Brain microvascular endothelial cell (primary cell): ENCODE measurements at regions not wholly inside any gene's neighbourhood (a gene's known extent, or its start where the extent isn't known, plus 50 kb on each side); places are given as distances from the start of the nearest gene placed in this dataset.

ENCODE experiments used
- DNase-seq: peaks from one replicate; pipeline ENCODE4 v3.0.0-alpha.2; 2020
- H3K27ac ChIP-seq: fragments of 250-450 bp; sonication (Bioruptor Pico); 2 replicates; pipeline ENCODE4 v1.5.1; 2020; ENCODE audit warnings: mild to moderate bottlenecking, moderate library complexity
- H3K27me3 ChIP-seq: fragments of 250-450 bp; sonication (Bioruptor Pico); replicated peaks from 2 replicates; pipeline ENCODE4 v1.5.1; 2020; ENCODE audit warnings: mild to moderate bottlenecking
- H3K36me3 ChIP-seq: fragments of 250-450 bp; sonication (Bioruptor Pico); replicated peaks from 2 replicates; pipeline ENCODE4 v1.5.1; 2020; ENCODE audit warnings: mild to moderate bottlenecking
- H3K4me3 ChIP-seq: 2 replicates; pipeline ENCODE4 v1.5.1; 2011; ENCODE audit warnings: low read depth, mild to moderate bottlenecking, control low read depth, low read length, moderate library complexity
- CTCF ChIP-seq: IDR thresholded peaks from 2 replicates; pipeline ENCODE4 v1.5.1; 2011; ENCODE audit warnings: low read depth, mild to moderate bottlenecking, moderate library complexity, low read length, control low read depth, inconsistent platforms; ENCODE audit errors: missing control alignments
- in situ Hi-C: cut with HindIII; loops from 2 replicates; pipeline ENCODE4 v1.10.0; 2017; ENCODE audit warnings: low sequenced_read_pairs, low pct_ligation_motif_present

- in situ Hi-C loops: no loop called here
- Histone ChIP-seq H3K4me3 (no peak overlapping the region), H3K27me3 (no peaks in the 10 kb centered on the region), H3K36me3 (no peaks in the 10 kb centered on the region), H3K27ac (no peak overlapping the region)
- TF ChIP-seq CTCF: no peak
- DNase-seq: no peak
Measured at GRCh38 chr6:15842727-15843117, 179.9 kb upstream of the DTNBP1 start.

DNA sequence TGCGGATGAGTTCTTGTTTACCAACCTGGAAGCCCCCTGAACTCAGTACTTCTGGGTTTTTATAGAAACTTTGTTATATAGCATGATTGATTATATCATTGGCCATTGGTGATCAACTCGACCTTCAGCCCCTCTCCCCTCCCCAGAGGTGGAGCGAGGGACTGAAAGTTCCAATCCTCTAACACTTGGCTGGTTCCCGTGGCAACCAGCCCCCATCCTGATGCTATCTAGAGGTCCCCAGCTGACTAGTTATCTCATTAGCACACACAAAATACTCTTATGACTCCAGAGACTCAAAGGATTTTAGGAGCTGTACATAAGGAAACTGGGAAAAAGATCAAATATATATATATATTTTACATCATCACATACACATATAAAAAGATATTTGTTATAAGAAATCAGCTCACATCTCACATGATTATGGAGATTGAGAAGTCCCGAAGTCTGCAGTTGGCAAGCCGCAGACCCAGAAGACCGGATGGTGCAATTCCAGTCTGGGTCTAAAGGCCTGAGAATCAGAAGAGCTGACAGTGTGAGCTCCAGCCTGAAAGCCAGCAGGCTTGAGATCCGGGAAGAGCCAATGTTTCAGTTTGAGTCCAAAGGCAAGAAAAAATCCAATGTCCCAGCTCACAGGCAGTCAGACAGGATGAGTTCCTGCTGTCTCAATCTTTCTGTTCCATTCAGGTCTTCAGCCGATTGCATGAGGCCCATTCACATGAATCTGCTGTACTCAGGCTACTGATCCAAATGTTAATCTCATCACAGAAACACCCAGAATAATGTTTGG lies 179.3 kb upstream of the DTNBP1 start:
- Histone ChIP-seq H3K4me3 (no peak overlapping the region), H3K27ac (no peak overlapping the region), H3K36me3 (no peaks in the 10 kb centered on the region), H3K27me3 (no peaks in the 10 kb centered on the region)
- no peak for DNase-seq
- TF ChIP-seq CTCF: no peak
- in situ Hi-C loops: no loop called here

- in situ Hi-C loops: no loop called here
- Histone ChIP-seq H3K36me3 (no peaks in the 10 kb centered on the region), H3K27me3 (no peaks in the 10 kb centered on the region), H3K4me3 (no peak overlapping the region), H3K27ac (no peak overlapping the region)
- TF ChIP-seq CTCF: no peak
- DNase-seq: no peak
Measured at GRCh38 chr6:15839969-15840541, 177.2 kb upstream of the DTNBP1 start.

GRCh38 chr6:15837205-15837604 lies 174.4 kb upstream of the DTNBP1 start:
- Histone ChIP-seq H3K36me3 (no peaks in the 10 kb centered on the region), H3K4me3 (no peak overlapping the region), H3K27ac (no peak overlapping the region), H3K27me3 (no peaks in the 10 kb centered on the region)
- TF ChIP-seq CTCF: no peak
- in situ Hi-C loops: no loop called here
- no peak for DNase-seq

DNA sequence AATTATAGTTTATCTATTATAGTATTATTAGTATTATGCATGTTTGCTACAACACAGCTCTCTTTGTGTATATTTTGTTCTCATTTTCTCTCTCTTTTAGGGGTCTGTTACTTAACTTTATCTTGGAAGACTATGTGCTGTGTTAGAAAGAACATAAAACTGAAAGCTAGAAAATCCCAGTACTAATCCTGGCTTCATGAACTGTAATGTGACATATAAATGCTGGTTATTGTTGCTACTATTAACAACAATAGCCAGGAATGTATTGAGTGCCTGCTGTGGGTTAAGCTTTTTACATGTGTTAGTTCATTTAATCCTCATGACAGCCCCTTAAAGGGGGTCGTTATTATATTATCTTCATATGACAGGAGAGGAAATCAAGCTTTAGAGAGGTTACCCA lies 170.0 kb upstream of the DTNBP1 start:
- no peak overlapping the region for H3K27ac ChIP-seq
- no peak for DNase-seq
- H3K4me3 ChIP-seq: no peak overlapping the region
- no peak for TF ChIP-seq CTCF
- in situ Hi-C loops: no loop called here
- no peaks in the 10 kb centered on the region for H3K27me3 ChIP-seq
- no peaks in the 10 kb centered on the region for H3K36me3 ChIP-seq
